ENCODE measurements at regions not wholly inside any gene's neighbourhood (a gene's known extent, or its start where the extent isn't known, plus 50 kb on each side); places are given as distances from the start of the nearest gene placed in this dataset.

- TF ChIP-seq POLR2A (IDR thresholded peaks at IDR 0.05) = no peak
- no peak for TF ChIP-seq CTCF (IDR thresholded peaks at IDR 0.05)
Observed at GRCh38 chr16:16774389-16774788, 395.4 kb downstream of the NPIPA7 start.

Data from testis (tissue), 2 donors.